ENCODE measurements at regions not wholly inside any gene's neighbourhood (a gene's known extent, or its start where the extent isn't known, plus 50 kb on each side); places are given as distances from the start of the nearest gene placed in this dataset.

DNA sequence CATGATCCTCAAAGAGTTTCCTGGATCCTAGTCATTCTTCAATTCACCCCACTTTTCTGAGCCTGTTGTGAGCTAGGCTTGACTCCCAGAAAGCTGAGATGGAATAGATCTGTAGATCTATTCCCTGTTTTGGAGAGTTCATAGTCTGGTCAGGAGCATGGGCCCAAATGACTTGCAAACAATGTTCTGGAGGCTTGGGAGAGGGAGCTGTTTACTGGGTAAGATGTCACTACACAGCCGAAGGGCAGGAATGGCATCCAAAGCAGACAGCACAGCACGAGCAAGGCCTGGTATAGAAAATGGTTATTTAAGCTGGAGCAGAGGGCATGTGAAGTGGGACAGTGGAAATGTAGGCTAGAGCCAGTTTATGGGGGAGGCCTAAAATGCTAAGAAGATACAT is 152.5 kb upstream of the ALDH1B1 start:
- DNase-seq (no peak), ATAC-seq (no peak)
- H3K4me1 ChIP-seq, result no peaks in the 10 kb centered on the region
- TF ChIP-seq, protein P1, sequence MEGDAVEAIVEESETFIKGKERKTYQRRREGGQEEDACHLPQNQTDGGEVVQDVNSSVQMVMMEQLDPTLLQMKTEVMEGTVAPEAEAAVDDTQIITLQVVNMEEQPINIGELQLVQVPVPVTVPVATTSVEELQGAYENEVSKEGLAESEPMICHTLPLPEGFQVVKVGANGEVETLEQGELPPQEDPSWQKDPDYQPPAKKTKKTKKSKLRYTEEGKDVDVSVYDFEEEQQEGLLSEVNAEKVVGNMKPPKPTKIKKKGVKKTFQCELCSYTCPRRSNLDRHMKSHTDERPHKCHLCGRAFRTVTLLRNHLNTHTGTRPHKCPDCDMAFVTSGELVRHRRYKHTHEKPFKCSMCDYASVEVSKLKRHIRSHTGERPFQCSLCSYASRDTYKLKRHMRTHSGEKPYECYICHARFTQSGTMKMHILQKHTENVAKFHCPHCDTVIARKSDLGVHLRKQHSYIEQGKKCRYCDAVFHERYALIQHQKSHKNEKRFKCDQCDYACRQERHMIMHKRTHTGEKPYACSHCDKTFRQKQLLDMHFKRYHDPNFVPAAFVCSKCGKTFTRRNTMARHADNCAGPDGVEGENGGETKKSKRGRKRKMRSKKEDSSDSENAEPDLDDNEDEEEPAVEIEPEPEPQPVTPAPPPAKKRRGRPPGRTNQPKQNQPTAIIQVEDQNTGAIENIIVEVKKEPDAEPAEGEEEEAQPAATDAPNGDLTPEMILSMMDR (IDR thresholded peaks at IDR 0.05), result no peak
- no peak for TF ChIP-seq POLR2A (IDR thresholded peaks at IDR 0.05)
- no peak overlapping the region for H3K4me3 ChIP-seq
- H3K36me3 ChIP-seq, result no peaks in the 10 kb centered on the region
- intact Hi-C loops (cut with DNase I), result no loop called here
- H3K9me3 ChIP-seq, result no peaks in the 10 kb centered on the region
- 88 to 93% (median 90%) methylated on average over 2 of the region's 2 CpGs for WGBS, 4 donors
- H3K27ac ChIP-seq, result no peak overlapping the region
- peaks cover 0 to 2% (median 0%) of the 10 kb centered on the region in 9 donors for H3K27me3 ChIP-seq

DNA sequence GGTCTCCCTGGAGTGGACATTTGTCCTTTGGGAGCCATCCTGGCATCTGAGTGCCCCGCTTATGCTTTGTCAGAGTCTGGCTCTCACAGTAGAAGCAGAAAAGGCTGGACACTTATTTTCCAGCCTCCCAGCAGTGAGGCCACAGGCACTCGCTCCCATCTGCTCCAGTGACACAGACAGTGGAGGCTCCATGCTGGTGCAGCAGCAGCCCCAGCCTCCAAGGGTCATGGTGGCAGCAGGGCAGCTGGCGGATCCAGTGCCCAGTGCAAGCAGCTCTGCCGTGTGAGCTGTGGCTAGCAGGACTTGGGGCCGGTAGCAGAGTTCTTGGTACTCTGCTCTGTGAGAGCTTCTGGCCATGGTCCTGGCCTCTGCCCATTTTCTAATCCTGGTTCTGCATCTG is 157.3 kb upstream of the ALDH1B1 start:
- DNase-seq, result no peak
- Histone ChIP-seq H3K27ac (no peak overlapping the region), H3K9me3 (no peaks in the 10 kb centered on the region), H3K4me3 (no peak overlapping the region), H3K27me3 (no peaks in the 10 kb centered on the region), H3K4me1 (no peaks in the 10 kb centered on the region), H3K36me3 (no peaks in the 10 kb centered on the region)
- WGBS, 4 donors, result 81 to 88% (median 82%) methylated on average over 4 to 5 of the region's 5 CpGs
- no peak for ATAC-seq
- TF ChIP-seq, protein P1 (IDR thresholded peaks at IDR 0.05), result no peak
- TF ChIP-seq POLR2A (IDR thresholded peaks at IDR 0.05), result no peak
- intact Hi-C loops (cut with DNase I), result no loop called here

DNA sequence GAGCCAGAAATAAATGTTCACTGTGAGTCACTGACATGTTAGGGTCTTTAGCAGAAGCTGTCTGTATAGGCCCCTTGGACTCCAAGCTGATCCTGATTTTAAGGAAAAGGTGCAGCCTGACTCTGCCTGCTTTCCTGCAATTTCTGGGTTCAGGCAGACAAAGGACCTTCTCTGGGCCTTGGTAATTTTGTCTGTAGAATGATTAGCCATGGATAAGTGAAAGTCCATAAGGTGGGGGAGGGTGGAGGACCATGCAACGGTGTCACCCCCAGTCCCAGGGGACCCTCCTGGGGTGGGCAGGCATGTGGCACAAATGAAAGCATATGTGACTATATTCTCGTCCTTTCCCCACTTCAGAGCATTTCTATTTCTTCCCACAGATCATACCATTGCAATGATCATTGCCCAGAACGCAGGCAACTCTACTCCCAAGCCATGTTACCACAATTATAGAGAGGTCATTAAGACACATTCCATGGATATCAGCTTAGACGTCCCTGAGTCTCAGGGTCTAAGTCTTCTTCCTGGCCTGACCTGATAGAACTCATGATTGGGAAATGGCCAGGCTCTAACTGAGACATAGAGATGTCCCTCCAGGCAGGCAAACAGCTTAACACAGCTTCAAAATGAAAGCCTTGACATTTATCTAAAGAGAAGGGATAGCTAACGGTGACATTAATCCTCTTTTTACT is 157.9 kb upstream of the ALDH1B1 start:
- WGBS, 4 donors, result 64 to 70% (median 65%) methylated on average over 5 of the region's 5 CpGs
- H3K4me1 ChIP-seq, result no peaks in the 10 kb centered on the region
- H3K27me3 ChIP-seq, result no peaks in the 10 kb centered on the region
- ATAC-seq, result no peak
- no peak overlapping the region for H3K4me3 ChIP-seq
- no peaks in the 10 kb centered on the region for H3K36me3 ChIP-seq
- TF ChIP-seq, protein P1 (IDR thresholded peaks at IDR 0.05), result no peak
- TF ChIP-seq POLR2A (IDR thresholded peaks at IDR 0.05), result no peak
- no peak for DNase-seq
- no peak overlapping the region for H3K27ac ChIP-seq
- intact Hi-C loops (cut with DNase I), result no loop called here
- no peaks in the 10 kb centered on the region for H3K9me3 ChIP-seq

DNA sequence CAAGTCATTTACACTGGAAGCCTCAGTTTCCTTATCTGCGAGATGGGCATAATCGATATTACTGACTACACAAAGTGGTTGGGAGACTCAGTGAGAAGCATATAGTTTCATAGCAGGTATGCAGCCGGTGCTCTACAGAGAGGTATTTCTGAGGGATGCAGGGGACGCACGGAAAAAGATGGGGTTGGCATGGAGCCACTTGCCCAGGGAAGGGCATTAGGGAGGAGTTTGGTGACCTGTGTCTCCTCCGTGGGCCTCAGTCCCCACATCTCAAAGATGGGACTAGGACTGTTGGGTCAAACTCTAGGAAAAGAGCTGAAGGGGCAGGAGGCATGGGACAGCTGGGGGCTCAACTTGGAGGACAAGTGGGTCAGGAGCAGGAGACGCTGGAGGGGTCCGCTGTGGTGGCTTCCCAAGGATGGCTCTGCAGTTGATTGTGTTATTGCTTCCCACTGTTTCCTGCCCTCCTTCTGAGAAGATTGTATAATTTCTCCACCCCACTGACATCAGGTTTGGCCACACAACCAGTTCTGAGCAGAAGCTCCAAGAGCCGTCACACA is 158.6 kb upstream of the ALDH1B1 start:
- ATAC-seq, result no peak
- Histone ChIP-seq H3K36me3 (no peaks in the 10 kb centered on the region), H3K4me1 (no peaks in the 10 kb centered on the region), H3K4me3 (no peak overlapping the region), H3K9me3 (no peaks in the 10 kb centered on the region), H3K27ac (no peak overlapping the region), H3K27me3 (peaks cover 0 to 5% (median 0%) of the 10 kb centered on the region in 9 donors)
- WGBS, 4 donors, result 91 to 93% (median 92%) methylated on average over 9 of the region's 9 CpGs
- intact Hi-C loops (cut with DNase I), result no loop called here
- no peak for DNase-seq
- TF ChIP-seq POLR2A (IDR thresholded peaks at IDR 0.05), result no peak
- TF ChIP-seq, protein P1 (IDR thresholded peaks at IDR 0.05), result no peak
